HepG2 (cell line): ENCODE measurements at regions not wholly inside any gene's neighbourhood (a gene's known extent, or its start where the extent isn't known, plus 50 kb on each side); places are given as distances from the start of the nearest gene placed in this dataset.

Source experiments
- ATAC-seq: fragments of 200-7000 bp; cut with Tn5 transposase; 3 replicates; pipeline ENCODE4 v1.9.1; 2020; ENCODE audit warnings: mild to moderate bottlenecking, moderate library complexity
- BruUV-seq: library from RNA; stranded (reverse); fragments of 400-500 nt; replicated peaks from 2 replicates; lab custom pipeline; 2021; lab: Mats Ljungman, UMichigan
- CTCF ChIA-PET: fragments of 300-600 bp; formaldehyde crosslinking; extraction: SDS; loops from one replicate; lab custom pipeline; 2021; ENCODE audit warnings: low total read pairs, inconsistent platforms, low intra/inter-chr PET ratio; lab: Yijun Ruan, JAX
- POLR2A ChIA-PET: fragments of 350-600 bp; sonication (Branson Sonifier 250); formaldehyde crosslinking; loops from one replicate; lab custom pipeline; 2020; ENCODE audit warnings: antibody characterized with exemption, inconsistent platforms; lab: Yijun Ruan, JAX
- DNase-seq: peaks from one replicate; pipeline ENCODE4 v3.0.0-alpha.2; 2015; ENCODE audit warnings: low spot score
- FAIRE-seq: peaks from 3 replicates; lab custom pipeline; 2011; peaks lifted over from hg19 to GRCh38; lab: Jason Lieb, UNC
- H2AFZ ChIP-seq: one replicate; pipeline ENCODE4 v1.6.1; 2011; ENCODE audit warnings: low read length, inconsistent platforms
- H3K27ac ChIP-seq: fragments of 300-600 bp; 3 replicates; pipeline ENCODE4 v1.8.0; 2011; ENCODE audit warnings: mixed run types, mild to moderate bottlenecking, mixed read lengths, low read length, inconsistent platforms; ENCODE audit not compliant: insufficient read depth; ENCODE audit errors: extremely low read length
- H3K27me3 ChIP-seq, 2 experiments: fragments of 200-600 bp in 1 of 2; 2 replicates in 1 of 2; 3 replicates in 1 of 2; pipeline versions ENCODE4 v1.6.0 to v1.8.0; 2011; ENCODE audit warnings: low read length in 2 of 2, mild to moderate bottlenecking in 2 of 2, moderate library complexity in 2 of 2, inconsistent platforms in 1 of 2; ENCODE audit not compliant: insufficient read depth in 2 of 2, control insufficient read depth in 1 of 2
- H3K36me3 ChIP-seq, 2 experiments: fragments of 200-600 bp in 1 of 2; replicated peaks in 1 of 2; 2 replicates in 1 of 2; 3 replicates in 1 of 2; pipeline versions ENCODE4 v1.5.1 to v1.8.0; 2011; ENCODE audit warnings: low read length in 2 of 2, inconsistent platforms in 1 of 2; ENCODE audit not compliant: insufficient read depth in 2 of 2, control insufficient read depth in 1 of 2
- H3K4me1 ChIP-seq: 2 replicates; pipeline ENCODE4 v1.5.1; 2012; ENCODE audit warnings: low read length, inconsistent platforms; ENCODE audit not compliant: insufficient read depth
- H3K4me2 ChIP-seq: 2 replicates; pipeline ENCODE4 v1.6.0; 2011; ENCODE audit warnings: low read depth, low read length, inconsistent platforms
- H3K4me3 ChIP-seq, 3 experiments: fragments of 200-600 bp in 1 of 3; sonication (generic), shearing (Covaris generic) in 1 of 3; replicated peaks in 1 of 3; 2 replicates each; pipeline ENCODE4 v1.5.1; 2011 to 2016; ENCODE audit warnings: low read length in 3 of 3, inconsistent platforms in 2 of 3, low read depth in 2 of 3, mild to moderate bottlenecking in 2 of 3, control low read depth in 1 of 3, mixed read lengths in 1 of 3; ENCODE audit not compliant: insufficient read depth in 1 of 3
- H3K79me2 ChIP-seq: one replicate; pipeline ENCODE4 v1.6.1; 2011; ENCODE audit warnings: low read length, inconsistent platforms; ENCODE audit not compliant: insufficient read depth
- H3K9ac ChIP-seq: 2 replicates; pipeline ENCODE4 v1.6.0; 2011; ENCODE audit warnings: mild to moderate bottlenecking, low read depth, low read length, inconsistent platforms; ENCODE audit not compliant: insufficient read depth
- H3K9me3 ChIP-seq: 2 replicates; pipeline ENCODE4 v1.5.1; 2012; ENCODE audit warnings: mild to moderate bottlenecking, low read length
- H4K20me1 ChIP-seq: 2 replicates; pipeline ENCODE4 v1.6.0; 2011; ENCODE audit warnings: inconsistent platforms, mild to moderate bottlenecking, low read length, moderate library complexity; ENCODE audit not compliant: insufficient read depth
- CHD2 ChIP-seq: IDR thresholded peaks from 2 replicates; pipeline ENCODE4 v1.6.1; 2011; ENCODE audit warnings: low read depth, low read length, improper control_type of control experiment
- DNMT1 ChIP-seq: sonication (generic); formaldehyde crosslinking; IDR thresholded peaks from 2 replicates; pipeline ENCODE4 v1.5.1; 2020; ENCODE audit warnings: mild to moderate bottlenecking, missing genetic modification reagents
- FIP1L1 ChIP-seq: fragments of 200-400 bp; formaldehyde crosslinking; IDR thresholded peaks from 2 replicates; pipeline ENCODE4 v1.6.1; 2018; ENCODE audit warnings: low read depth, mild to moderate bottlenecking, low read length, moderate library complexity, borderline replicate concordance; ENCODE audit not compliant: insufficient read depth
- NFE2L1 ChIP-seq: sonication (generic); formaldehyde crosslinking; IDR thresholded peaks from 2 replicates; pipeline ENCODE4 v1.4.0; 2020; ENCODE audit warnings: missing genetic modification reagents, mild to moderate bottlenecking, borderline replicate concordance
- PHB2 ChIP-seq: fragments of 450-650 bp; IDR thresholded peaks from 2 replicates; pipeline ENCODE4 v1.6.1; 2018; ENCODE audit not compliant: partially characterized antibody
- TEAD2 ChIP-seq: sonication (generic); formaldehyde crosslinking; IDR thresholded peaks from 2 replicates; pipeline ENCODE4 v1.9.0; 2021; ENCODE audit warnings: missing genetic modification reagents
- WIZ ChIP-seq: sonication (generic); formaldehyde crosslinking; IDR thresholded peaks from 2 replicates; pipeline ENCODE4 v1.5.1; 2020; ENCODE audit warnings: mild to moderate bottlenecking, missing genetic modification reagents
- ZNF225 ChIP-seq: sonication (generic); formaldehyde crosslinking; IDR thresholded peaks from 2 replicates; pipeline ENCODE4 v1.4.0; 2020; ENCODE audit warnings: mild to moderate bottlenecking, missing genetic modification reagents
- ZNF552 ChIP-seq: sonication (generic); formaldehyde crosslinking; IDR thresholded peaks from 2 replicates; pipeline ENCODE4 v1.9.0; 2022; ENCODE audit warnings: missing genetic modification reagents, mild to moderate bottlenecking, borderline replicate concordance
- ZNF558 ChIP-seq: sonication (generic); formaldehyde crosslinking; IDR thresholded peaks from 2 replicates; pipeline ENCODE4 v1.9.0; 2022; ENCODE audit warnings: mild to moderate bottlenecking, missing genetic modification reagents, borderline replicate concordance
- ZNF772 ChIP-seq: sonication (generic); formaldehyde crosslinking; IDR thresholded peaks from 2 replicates; pipeline ENCODE4 v1.5.0; 2020; ENCODE audit warnings: mild to moderate bottlenecking, missing genetic modification reagents
- WGBS: methylation state at CpG from one replicate; pipeline ENCODE4 v1.1.6; 2017; ENCODE audit warnings: low lambda C conversion rate; 5-methylcytosine and 5-hydroxymethylcytosine counted together
- in situ Hi-C: cut with HindIII; loops from 2 replicates; pipeline ENCODE4 v1.10.0; 2017; ENCODE audit warnings: low pct_unique_long_range_greater_than_20kb; ENCODE audit not compliant: extremely low pct_ligation_motif_present
- intact Hi-C: fragments of 100-400 bp; cut with micrococcal nuclease; formaldehyde crosslinking; loops from one replicate; pipeline ENCODE4 v1.10.0; 2022; ENCODE audit not compliant: unreplicated experiment
- TF ChIP-seq, protein P1 (sequence below): sonication (generic); formaldehyde crosslinking; IDR thresholded peaks from 2 replicates; pipeline ENCODE4 v1.5.1; 2020; ENCODE audit warnings: missing genetic modification reagents, mild to moderate bottlenecking, borderline replicate concordance
- TF ChIP-seq, protein P2 (sequence below): IDR thresholded peaks from 2 replicates; pipeline ENCODE4 v1.6.1; 2016; ENCODE audit warnings: low read depth, control low read depth
- TF ChIP-seq, protein P3 (sequence below): sonication (generic); formaldehyde crosslinking; IDR thresholded peaks from 2 replicates; pipeline ENCODE4 v1.4.0; 2020; ENCODE audit warnings: missing genetic modification reagents
- TF ChIP-seq, protein P4 (sequence below): sonication (generic); formaldehyde crosslinking; IDR thresholded peaks from 2 replicates; pipeline ENCODE4 v1.4.0; 2020; ENCODE audit warnings: mild to moderate bottlenecking, missing genetic modification reagents, borderline replicate concordance

DNA sequence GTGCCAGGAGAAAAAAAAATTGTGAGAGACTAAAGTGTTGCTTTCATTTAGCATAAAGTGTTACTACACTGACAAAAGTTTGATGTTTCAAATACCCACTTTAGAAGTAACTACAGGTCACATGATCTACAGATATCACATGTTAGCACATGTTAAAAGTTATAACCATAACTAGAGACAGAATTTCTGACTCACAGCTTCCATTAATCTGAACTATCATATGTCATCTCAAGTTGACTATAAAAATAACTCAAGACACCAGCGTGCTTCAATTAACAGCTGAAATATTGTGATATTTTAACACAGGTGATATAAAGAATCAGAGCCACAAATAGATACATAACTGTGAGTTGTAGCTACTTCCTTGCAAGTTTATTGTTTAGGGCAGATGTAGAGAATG is 591.5 kb upstream of the PITX2 start:
- no peaks in the 10 kb centered on the region for H3K9me3 ChIP-seq
- H3K27ac ChIP-seq: no peak overlapping the region
- no peak overlapping the region for H3K9ac ChIP-seq
- intact Hi-C loops: no loop called here
- DNase-seq: no peak
- H4K20me1 ChIP-seq: no peaks in the 10 kb centered on the region
- ATAC-seq: no peak
- no peak overlapping the region for H3K4me3 ChIP-seq
- in situ Hi-C loops: no loop called here
- FAIRE-seq: no peak
- WGBS: 0% methylated on average over 1 of the region's 1 CpG
- no peaks in the 10 kb centered on the region for H3K4me1 ChIP-seq
- BruUV-seq: no TSS peak
- H3K4me2 ChIP-seq: no peak overlapping the region
- H3K27me3 ChIP-seq: no peaks in the 10 kb centered on the region
- ChIA-PET CTCF (no interaction called here), POLR2A (no interaction called here)
- H3K36me3 ChIP-seq: no peaks in the 10 kb centered on the region
- H3K79me2 ChIP-seq: no peaks in the 10 kb centered on the region
- no peak overlapping the region for H2AFZ ChIP-seq
- no peak for TF ChIP-seq TEAD2 (CRISPR knock-in tag)
- no peak for TF ChIP-seq WIZ (CRISPR knock-in tag)
- no peak for TF ChIP-seq ZNF552 (CRISPR knock-in tag)
- TF ChIP-seq, protein P1, sequence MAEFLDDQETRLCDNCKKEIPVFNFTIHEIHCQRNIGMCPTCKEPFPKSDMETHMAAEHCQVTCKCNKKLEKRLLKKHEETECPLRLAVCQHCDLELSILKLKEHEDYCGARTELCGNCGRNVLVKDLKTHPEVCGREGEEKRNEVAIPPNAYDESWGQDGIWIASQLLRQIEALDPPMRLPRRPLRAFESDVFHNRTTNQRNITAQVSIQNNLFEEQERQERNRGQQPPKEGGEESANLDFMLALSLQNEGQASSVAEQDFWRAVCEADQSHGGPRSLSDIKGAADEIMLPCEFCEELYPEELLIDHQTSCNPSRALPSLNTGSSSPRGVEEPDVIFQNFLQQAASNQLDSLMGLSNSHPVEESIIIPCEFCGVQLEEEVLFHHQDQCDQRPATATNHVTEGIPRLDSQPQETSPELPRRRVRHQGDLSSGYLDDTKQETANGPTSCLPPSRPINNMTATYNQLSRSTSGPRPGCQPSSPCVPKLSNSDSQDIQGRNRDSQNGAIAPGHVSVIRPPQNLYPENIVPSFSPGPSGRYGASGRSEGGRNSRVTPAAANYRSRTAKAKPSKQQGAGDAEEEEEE: no peak
- TF ChIP-seq ZNF558 (CRISPR knock-in tag): no peak
- TF ChIP-seq CHD2: no peak
- TF ChIP-seq, protein P2, sequence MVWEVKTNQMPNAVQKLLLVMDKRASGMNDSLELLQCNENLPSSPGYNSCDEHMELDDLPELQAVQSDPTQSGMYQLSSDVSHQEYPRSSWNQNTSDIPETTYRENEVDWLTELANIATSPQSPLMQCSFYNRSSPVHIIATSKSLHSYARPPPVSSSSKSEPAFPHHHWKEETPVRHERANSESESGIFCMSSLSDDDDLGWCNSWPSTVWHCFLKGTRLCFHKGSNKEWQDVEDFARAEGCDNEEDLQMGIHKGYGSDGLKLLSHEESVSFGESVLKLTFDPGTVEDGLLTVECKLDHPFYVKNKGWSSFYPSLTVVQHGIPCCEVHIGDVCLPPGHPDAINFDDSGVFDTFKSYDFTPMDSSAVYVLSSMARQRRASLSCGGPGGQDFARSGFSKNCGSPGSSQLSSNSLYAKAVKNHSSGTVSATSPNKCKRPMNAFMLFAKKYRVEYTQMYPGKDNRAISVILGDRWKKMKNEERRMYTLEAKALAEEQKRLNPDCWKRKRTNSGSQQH: no peak
- TF ChIP-seq ZNF225 (CRISPR knock-in tag): no peak
- TF ChIP-seq, protein P3, sequence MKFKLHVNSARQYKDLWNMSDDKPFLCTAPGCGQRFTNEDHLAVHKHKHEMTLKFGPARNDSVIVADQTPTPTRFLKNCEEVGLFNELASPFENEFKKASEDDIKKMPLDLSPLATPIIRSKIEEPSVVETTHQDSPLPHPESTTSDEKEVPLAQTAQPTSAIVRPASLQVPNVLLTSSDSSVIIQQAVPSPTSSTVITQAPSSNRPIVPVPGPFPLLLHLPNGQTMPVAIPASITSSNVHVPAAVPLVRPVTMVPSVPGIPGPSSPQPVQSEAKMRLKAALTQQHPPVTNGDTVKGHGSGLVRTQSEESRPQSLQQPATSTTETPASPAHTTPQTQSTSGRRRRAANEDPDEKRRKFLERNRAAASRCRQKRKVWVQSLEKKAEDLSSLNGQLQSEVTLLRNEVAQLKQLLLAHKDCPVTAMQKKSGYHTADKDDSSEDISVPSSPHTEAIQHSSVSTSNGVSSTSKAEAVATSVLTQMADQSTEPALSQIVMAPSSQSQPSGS (CRISPR knock-in tag): no peak
- no peak for TF ChIP-seq NFE2L1 (CRISPR knock-in tag)
- TF ChIP-seq DNMT1 (CRISPR knock-in tag): no peak
- TF ChIP-seq, protein P4, sequence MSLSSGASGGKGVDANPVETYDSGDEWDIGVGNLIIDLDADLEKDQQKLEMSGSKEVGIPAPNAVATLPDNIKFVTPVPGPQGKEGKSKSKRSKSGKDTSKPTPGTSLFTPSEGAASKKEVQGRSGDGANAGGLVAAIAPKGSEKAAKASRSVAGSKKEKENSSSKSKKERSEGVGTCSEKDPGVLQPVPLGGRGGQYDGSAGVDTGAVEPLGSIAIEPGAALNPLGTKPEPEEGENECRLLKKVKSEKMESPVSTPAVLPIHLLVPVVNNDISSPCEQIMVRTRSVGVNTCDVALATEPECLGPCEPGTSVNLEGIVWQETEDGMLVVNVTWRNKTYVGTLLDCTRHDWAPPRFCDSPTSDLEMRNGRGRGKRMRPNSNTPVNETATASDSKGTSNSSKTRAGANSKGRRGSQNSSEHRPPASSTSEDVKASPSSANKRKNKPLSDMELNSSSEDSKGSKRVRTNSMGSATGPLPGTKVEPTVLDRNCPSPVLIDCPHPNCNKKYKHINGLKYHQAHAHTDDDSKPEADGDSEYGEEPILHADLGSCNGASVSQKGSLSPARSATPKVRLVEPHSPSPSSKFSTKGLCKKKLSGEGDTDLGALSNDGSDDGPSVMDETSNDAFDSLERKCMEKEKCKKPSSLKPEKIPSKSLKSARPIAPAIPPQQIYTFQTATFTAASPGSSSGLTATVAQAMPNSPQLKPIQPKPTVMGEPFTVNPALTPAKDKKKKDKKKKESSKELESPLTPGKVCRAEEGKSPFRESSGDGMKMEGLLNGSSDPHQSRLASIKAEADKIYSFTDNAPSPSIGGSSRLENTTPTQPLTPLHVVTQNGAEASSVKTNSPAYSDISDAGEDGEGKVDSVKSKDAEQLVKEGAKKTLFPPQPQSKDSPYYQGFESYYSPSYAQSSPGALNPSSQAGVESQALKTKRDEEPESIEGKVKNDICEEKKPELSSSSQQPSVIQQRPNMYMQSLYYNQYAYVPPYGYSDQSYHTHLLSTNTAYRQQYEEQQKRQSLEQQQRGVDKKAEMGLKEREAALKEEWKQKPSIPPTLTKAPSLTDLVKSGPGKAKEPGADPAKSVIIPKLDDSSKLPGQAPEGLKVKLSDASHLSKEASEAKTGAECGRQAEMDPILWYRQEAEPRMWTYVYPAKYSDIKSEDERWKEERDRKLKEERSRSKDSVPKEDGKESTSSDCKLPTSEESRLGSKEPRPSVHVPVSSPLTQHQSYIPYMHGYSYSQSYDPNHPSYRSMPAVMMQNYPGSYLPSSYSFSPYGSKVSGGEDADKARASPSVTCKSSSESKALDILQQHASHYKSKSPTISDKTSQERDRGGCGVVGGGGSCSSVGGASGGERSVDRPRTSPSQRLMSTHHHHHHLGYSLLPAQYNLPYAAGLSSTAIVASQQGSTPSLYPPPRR (CRISPR knock-in tag): no peak
- TF ChIP-seq PHB2: no peak
- no peak for TF ChIP-seq ZNF772 (CRISPR knock-in tag)
- no peak for TF ChIP-seq FIP1L1
